ENCODE measurements at regions not wholly inside any gene's neighbourhood (a gene's known extent, or its start where the extent isn't known, plus 50 kb on each side); places are given as distances from the start of the nearest gene placed in this dataset.

DNA sequence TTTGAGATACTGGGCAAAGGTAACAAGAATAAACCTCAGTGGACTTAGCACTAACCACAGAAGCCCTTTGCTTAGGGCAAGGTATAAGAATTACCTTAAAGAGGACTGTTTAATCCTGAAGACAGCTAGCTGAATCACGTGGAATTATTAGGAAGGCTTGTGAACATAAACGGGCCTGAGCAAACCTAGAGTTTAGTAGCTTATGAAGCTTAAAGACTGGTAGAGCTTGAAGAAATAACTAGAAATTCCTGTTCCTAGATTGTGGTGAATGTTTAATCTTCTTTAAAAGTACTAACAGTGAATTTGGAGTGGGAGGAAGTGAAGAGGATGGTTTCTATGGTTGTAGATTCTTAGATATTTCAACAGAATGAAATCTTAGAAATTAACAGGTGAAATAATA is 428.9 kb upstream of the THRB start:
- no peak for FAIRE-seq
- dilution Hi-C loops (cut with MboI; ENCODE audit: extremely low pct_ligation_motif_present, low sequenced_read_pairs), result no loop called here

More for the DNA sequence above, 428.9 kb upstream of the THRB start:
- intact Hi-C loops (cut with micrococcal nuclease), result no loop called here
- POLR2A ChIA-PET, result no interaction called here
- BruUV-seq (replicated peaks), result no TSS peak
- Histone ChIP-seq H3K9me1 (replicated peaks; ENCODE audit: control insufficient read depth, extremely low read depth, insufficient read depth, low read length) (no peaks in the 10 kb centered on the region), H3K4me2 (ENCODE audit: insufficient read depth, low read length) (no peak overlapping the region), H3K9ac (replicated peaks; ENCODE audit: extremely low read depth, insufficient read depth, low read length) (no peak overlapping the region), H3K4me1 (ENCODE audit: control insufficient read depth, extremely low read depth, insufficient read depth, low read length) (no peaks in the 10 kb centered on the region), H3K36me3 (ENCODE audit: control insufficient read depth in 2 of 2, extremely low read depth in 1 of 2, insufficient read depth in 2 of 2, low read length in 2 of 2) (no peaks in the 10 kb centered on the region), H4K20me1 (replicated peaks; ENCODE audit: control insufficient read depth, extremely low read depth, insufficient read depth, low read length) (no peaks in the 10 kb centered on the region), H3K27me3 (ENCODE audit: control insufficient read depth in 2 of 2, insufficient read depth in 2 of 2, low read length in 2 of 2) (no peaks in the 10 kb centered on the region), H2AFZ (ENCODE audit: low read depth, low read length) (no peak overlapping the region), H3K27ac (ENCODE audit: insufficient read depth, low read depth, low read length) (no peak overlapping the region), H3K79me2 (ENCODE audit: control insufficient read depth, insufficient read depth, low read length) (no peaks in the 10 kb centered on the region), H3K9me3 (replicated peaks; ENCODE audit: control insufficient read depth, insufficient read depth, low read length) (no peaks in the 10 kb centered on the region), H3K4me3 (replicated peaks in 1 of 3; ENCODE audit: insufficient read depth in 1 of 3, low read depth in 1 of 3, low read length in 3 of 3) (no peak overlapping the region)
- DNase-seq (ENCODE audit: low read depth, low spot score), result no peak
- CTCF ChIA-PET, result no interaction called here
- TF ChIP-seq, protein P1, sequence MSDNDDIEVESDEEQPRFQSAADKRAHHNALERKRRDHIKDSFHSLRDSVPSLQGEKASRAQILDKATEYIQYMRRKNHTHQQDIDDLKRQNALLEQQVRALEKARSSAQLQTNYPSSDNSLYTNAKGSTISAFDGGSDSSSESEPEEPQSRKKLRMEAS (IDR thresholded peaks at IDR 0.05; ENCODE audit: insufficient read depth, insufficient read length), result no peak
- TF ChIP-seq POLR2AphosphoS5 (IDR thresholded peaks at IDR 0.05; ENCODE audit: insufficient read depth, low read depth, low read length) (no peak), GATA2 (IDR thresholded peaks at IDR 0.05; ENCODE audit: insufficient read depth, insufficient read length, low read depth, low read length) (no peak), POLR2A (IDR thresholded peaks at IDR 0.05; ENCODE audit: low read depth, low read length) (no peak), JUN (IDR thresholded peaks at IDR 0.05; ENCODE audit: borderline replicate concordance, insufficient read depth, insufficient read length, low read depth) (no peak), EZH2 (IDR thresholded peaks at IDR 0.05; ENCODE audit: borderline replicate concordance, low read depth, low read length, severe bottlenecking) (no peak), FOS (IDR thresholded peaks at IDR 0.05; ENCODE audit: borderline replicate concordance, insufficient read depth, low read length) (no peak), MYC (IDR thresholded peaks at IDR 0.05; ENCODE audit: low read depth, low read length) (no peak)
- TF ChIP-seq, protein P2, sequence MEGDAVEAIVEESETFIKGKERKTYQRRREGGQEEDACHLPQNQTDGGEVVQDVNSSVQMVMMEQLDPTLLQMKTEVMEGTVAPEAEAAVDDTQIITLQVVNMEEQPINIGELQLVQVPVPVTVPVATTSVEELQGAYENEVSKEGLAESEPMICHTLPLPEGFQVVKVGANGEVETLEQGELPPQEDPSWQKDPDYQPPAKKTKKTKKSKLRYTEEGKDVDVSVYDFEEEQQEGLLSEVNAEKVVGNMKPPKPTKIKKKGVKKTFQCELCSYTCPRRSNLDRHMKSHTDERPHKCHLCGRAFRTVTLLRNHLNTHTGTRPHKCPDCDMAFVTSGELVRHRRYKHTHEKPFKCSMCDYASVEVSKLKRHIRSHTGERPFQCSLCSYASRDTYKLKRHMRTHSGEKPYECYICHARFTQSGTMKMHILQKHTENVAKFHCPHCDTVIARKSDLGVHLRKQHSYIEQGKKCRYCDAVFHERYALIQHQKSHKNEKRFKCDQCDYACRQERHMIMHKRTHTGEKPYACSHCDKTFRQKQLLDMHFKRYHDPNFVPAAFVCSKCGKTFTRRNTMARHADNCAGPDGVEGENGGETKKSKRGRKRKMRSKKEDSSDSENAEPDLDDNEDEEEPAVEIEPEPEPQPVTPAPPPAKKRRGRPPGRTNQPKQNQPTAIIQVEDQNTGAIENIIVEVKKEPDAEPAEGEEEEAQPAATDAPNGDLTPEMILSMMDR (IDR thresholded peaks at IDR 0.05; ENCODE audit: extremely low read depth in 1 of 2, insufficient read depth in 1 of 2, low read depth in 1 of 2, low read length in 2 of 2), result no peak

All from endothelial cell of umbilical vein (primary cell).